GM20431 (cell line): ENCODE measurements at regions not wholly inside any gene's neighbourhood (a gene's known extent, or its start where the extent isn't known, plus 50 kb on each side); places are given as distances from the start of the nearest gene placed in this dataset.

Experiments
- in situ Hi-C: fragments of 300-500 bp; cut with MseI, MboI; formaldehyde crosslinking; loops from one replicate; pipeline ENCODE4 v1.15.0; 2020; ENCODE audit warnings: low sequenced_read_pairs; ENCODE audit not compliant: unreplicated experiment

DNA sequence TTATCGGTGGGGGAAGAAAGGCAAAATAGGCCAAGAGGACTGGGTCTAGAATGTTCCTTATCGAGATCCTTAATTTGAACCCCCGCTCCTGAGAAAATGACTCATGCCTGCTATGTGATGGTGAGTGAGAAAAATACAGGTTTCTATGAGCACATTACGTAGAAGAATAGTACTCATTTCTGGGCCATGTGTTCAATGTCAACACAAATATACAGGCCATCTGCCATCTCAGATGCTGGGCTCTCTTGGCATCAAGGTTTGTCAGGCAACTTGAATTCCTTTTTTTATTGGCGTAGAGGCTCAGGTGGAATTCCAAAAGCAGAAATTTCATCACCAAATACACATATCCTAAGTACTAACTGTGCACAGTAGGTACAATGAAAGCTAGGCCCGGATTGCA is 81.4 kb upstream of the TRIM2 start:
- in situ Hi-C loops: loop anchor here (10.0 kb wide), 1 partner anchor 268 kb away; no protein-coding TSS in a partner anchor

DNA sequence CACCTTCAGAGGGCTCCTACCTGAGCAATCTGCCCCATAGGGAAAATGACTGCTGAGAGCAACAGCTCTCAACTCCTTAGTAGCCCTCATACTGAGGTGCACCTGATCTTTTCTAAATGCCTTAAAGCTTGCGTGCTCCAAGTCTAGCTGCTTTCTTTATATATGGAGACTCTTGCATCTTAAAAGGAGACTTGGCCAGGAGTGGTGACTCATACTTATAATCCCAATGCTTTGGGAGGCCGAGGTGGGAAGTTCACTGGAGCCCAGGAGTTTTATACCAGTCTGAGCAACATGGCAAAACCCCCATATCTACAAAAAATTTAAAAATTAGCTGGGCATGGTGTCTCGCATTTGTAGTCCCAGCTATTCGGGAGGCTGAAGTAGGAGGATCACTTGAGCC is 78.1 kb upstream of the TRIM2 start:
- in situ Hi-C loops: loop anchor here (10.0 to 25.0 kb wide), 2 partner anchors 271 to 511 kb away; no protein-coding TSS in a partner anchor

DNA sequence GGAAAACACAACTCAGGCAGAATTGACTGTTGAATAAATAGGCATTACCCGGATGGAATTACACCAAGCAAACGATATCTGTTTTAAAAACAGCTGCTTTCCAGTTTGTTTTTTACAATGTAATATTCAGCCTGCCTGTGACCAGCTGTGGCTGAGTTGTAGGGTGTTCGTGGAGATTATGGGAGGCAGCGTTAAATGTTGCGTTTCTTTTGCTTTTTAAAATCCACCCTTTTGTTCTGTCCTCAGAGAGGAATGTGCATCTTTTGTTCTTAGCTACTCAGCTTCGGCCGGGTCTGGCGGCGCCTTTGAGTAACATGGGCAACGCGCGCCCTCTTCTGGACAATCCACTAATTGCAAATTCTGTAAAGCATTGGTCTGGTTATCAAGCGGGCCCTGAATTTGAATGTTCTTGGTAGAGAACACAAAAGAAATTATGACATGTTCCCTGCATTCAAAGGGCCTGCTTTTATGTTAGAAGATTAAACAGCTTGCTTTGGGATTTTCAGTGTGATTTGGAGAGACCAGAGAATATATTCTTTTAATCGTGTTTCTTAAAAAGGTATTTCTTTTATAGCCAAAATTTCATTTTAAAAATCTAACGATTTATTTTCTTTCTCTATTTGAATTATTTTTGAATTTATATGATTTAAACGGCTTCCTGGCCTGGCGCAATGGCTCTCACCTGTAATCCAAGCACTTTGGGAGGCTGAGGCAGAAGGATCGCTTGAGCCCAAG is 76.3 kb upstream of the TRIM2 start:
- in situ Hi-C loops: loop anchor here (10.0 to 25.0 kb wide), 2 partner anchors 273 to 509 kb away; no protein-coding TSS in a partner anchor

DNA sequence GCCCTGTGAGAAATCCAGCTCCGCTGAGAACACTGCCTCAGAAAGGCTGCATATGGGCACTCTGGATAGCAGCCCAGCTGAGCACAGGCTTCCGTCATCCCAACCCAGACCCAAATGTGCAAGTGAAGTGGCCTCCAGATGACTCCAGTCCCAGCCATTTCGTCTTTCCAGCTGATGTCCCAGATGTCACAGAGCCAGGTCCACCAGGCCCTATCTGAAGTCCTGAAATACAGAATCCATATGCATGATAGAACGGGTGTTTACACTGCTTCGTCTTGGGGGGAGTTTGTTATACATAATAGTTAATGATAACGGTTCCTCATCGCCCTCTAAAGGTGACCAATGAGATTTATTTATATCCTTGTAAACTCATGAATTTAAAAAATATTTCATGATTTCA is 72.6 kb upstream of the TRIM2 start:
- in situ Hi-C loops: loop anchor here (25.0 kb wide), 1 partner anchor 506 kb away; no protein-coding TSS in a partner anchor

DNA sequence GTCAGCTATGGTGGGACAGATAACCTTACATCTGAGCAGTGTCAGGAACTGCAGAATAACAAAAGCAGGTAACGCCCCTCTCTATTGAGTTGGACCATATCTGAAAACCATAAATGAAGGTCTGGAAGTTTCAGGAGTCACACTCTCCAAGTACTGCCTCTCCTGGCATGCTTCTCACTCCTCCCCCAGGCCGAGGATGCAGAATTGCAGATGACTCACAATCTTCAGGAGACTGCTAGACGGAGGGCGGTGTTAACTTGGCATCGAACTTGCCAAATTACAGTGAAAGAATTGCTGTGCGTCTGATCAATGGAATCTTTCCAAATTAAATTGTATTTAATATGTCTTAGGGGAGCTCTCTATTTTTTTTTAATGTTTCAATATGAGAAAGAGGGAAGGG is 67.1 kb upstream of the TRIM2 start:
- in situ Hi-C loops: loop anchor here (25.0 kb wide), 1 partner anchor 500 kb away; no protein-coding TSS in a partner anchor

DNA sequence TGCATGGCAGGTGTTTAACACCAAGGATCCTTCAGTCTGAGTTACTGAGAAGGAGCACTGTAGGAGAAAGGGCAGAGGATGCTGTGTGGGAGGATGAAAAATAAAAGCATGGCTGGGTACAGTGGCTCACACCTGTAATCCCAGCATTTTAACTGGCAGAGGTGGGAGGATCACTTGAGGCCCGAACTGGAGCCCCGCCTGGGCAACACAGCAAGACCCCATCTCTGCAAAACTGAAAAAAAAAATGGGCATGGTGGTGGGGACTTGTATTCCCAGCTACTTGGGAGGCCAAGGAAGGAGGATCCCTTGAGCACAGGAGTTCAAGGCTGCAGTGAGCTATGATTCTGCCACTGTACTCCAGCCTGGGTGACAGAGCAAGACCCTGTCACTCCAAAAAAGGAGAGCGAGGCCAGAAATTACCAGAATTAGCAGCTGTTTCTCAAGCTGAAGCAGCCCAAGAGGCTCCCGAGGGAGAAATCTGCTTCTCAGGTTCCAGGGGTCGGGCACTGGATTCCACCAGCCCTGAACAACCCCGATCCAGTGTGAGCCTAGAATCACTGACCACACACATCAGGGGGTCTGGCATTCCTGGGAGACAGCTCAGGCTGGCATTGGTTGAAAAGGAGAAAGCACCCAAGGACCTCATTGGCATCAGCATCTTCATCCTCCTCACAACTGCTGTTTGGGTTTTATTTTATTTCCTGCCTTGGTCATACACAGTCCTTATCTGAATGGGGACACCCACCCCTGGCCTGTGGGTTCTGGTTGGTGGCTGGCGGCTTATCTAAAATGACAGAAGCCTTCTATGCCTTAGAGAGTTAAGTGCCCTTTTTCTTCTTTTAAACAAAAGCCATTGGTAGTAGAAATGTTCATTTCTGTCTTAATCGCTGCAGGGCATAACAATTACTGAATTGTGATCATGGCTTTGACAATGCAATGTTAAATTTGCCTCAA is 66.3 kb upstream of the TRIM2 start:
- in situ Hi-C loops: loop anchor here (25.0 kb wide), 1 partner anchor 499 kb away; no protein-coding TSS in a partner anchor

DNA sequence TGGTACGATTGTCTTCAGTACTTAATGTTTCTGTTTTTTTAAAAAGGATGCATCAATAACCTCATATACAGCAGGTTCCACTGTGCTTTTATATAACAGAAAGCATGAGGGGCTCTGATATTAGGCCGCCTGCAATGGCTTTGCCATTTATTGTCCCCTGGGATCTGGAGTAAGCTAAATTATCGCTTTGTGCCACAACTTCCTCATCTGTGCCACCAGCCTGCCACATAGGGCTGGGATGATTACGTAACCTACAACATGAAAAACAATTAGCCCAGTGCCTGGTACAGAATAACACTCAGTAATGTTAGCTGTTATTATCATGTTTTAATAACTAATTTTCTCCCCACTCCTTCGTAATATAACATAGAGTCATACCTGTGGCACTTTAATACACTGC is 65.5 kb upstream of the TRIM2 start:
- in situ Hi-C loops: loop anchor here (25.0 kb wide), 1 partner anchor 499 kb away; no protein-coding TSS in a partner anchor

DNA sequence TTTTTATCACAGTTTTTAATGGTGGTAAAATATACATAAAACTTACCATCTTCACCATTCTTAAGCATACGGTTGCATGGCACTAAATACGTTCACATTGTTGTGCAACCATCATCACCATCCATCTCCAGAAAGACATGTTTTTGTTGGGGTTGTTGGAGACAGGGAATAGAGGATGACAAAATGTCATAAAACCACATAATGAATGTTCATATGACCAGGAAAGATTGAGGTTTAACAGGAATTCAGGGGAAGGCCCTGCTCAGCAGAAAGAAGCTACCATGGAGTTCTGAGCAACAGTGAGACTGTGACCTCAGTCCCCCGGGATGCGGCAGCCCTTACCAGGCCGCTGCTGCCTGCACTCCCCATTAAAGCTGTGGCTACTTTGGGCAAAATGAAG is 63.9 kb upstream of the TRIM2 start:
- in situ Hi-C loops: loop anchor here (25.0 kb wide), 1 partner anchor 497 kb away; no protein-coding TSS in a partner anchor

DNA sequence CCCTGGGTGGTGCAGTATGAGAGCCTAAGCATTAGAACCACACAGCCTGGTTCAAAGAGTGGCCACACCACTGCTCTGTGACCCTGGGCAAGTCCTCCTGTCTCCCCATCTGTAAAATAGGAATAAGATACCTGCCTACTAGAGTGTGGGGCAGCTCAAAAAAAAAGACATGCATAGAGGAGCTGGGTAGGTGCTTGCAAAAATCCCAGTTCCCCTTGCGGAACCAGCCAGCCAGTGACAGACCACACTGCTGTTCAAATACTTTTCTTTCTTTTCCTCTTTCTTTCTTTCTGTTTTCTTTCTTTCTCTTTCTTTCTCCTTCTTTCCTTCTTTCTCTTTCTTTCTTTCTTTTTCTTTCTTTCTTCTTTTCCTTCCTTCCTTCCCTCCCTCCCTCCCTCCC is 63.0 kb upstream of the TRIM2 start:
- in situ Hi-C loops: loop anchor here (25.0 kb wide), 1 partner anchor 496 kb away; no protein-coding TSS in a partner anchor

DNA sequence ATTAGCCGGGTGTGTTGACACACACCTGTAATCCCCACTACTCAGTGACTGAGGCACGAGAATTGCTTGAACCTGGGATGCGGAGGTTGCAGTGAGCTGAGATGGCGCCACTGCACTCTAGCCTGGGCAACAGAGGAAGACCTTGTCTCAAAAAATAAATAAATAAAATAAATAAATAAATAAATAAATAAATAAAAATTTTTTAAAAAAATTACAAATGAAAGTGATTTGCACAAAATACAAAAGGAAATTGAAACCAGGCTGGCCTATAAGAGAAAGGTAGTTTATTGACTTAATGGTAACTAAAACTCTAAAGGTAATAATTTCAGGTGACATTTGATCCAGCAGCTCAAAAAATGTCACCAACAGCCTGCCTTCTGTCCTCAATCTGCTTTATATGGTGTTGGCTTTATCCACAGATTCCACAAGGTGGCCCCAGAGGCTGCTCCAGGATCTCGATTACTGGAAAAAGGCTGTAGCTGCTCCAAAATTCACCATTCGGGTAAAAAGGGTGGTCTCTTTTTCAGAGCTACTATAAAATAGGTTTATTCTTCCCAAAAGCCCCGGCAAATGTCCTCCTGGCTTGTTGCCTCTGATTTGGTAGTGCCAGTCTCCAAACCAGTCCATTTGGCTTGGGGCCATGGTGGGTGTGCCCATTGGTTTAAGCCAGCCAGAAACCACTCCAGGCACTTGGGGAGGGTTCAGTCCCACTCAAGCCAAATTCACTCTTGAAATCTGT is 61.4 kb upstream of the TRIM2 start:
- in situ Hi-C loops: loop anchor here (25.0 kb wide), 1 partner anchor 494 kb away; no protein-coding TSS in a partner anchor

DNA sequence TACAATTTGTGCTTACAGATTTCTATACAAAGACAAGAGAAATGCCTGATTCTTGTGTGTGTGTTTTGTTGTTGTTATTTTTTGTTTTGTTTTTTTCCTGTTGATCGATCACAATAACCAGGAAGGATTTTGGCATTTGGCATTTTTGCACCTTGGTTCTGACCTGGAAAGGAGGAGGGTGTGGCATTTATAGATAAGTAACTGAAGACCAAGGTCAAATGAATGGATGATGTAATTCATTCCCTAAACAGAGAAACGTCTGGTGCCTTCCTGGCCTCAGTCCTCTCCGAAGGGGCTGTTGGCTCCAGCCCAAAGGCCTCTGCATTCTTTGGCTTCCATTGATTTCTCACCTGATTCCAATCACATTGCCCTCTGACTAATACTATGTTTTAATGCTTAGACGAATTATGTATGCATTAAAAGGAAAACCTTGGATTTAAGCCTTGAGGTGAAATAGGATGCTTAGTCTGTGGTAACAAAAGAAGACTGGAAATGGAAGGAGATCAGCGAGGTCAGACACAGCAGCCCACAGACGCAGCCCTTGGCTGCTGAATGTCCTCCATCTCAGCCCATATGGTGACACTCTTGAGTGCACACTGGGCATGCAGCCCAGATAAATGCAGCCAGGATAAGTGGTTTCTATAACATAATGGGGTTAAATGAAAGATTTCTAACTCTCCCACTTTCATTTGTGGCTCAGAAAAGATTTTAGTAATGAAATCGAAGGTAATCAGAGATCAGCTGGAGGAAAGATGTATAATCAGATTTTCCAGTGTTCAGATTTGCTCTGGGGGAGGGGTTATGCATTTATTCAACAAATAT is 60.5 kb upstream of the TRIM2 start:
- in situ Hi-C loops: loop anchor here (25.0 kb wide), 1 partner anchor 494 kb away; no protein-coding TSS in a partner anchor

DNA sequence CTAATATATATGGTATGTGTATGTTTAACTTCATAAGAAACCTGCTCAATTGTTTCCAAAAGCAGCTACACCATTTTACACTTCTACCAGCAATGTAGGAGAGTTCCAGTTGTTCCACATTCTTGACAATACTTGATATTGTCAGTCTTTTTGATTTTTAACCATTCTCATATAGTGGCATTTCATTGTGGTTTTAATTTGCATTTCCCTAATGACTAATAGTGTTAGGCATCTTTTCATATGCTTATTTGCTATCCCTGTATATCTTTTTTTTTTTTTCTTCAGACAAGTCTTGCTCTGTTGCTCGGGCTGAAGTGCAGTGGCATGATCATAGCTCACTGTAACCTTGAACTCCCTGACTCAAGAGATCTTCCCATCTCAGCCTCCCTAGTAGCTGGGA is 58.2 kb upstream of the TRIM2 start:
- in situ Hi-C loops: loop anchor here (25.0 kb wide), 1 partner anchor 491 kb away; no protein-coding TSS in a partner anchor

DNA sequence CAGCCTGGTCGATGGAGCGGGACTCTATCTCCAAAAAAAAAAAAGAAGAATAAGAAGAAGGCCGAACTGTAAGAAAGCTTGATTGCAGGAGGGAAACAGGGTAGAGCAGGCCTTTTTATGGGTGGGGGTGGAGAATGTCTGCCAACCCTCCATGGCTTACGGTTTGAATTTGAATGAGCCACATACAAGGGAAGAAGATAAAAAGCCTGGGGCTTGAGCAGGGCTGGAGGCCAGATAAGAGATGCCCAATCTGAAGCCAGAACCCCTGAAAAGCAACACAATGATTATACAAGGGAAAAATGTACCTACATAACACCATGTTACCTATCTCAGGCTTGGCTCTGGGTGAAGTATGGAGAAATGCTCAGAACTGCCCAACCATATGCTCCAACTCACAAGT is 57.3 kb upstream of the TRIM2 start:
- in situ Hi-C loops: loop anchor here (25.0 kb wide), 1 partner anchor 490 kb away; no protein-coding TSS in a partner anchor

DNA sequence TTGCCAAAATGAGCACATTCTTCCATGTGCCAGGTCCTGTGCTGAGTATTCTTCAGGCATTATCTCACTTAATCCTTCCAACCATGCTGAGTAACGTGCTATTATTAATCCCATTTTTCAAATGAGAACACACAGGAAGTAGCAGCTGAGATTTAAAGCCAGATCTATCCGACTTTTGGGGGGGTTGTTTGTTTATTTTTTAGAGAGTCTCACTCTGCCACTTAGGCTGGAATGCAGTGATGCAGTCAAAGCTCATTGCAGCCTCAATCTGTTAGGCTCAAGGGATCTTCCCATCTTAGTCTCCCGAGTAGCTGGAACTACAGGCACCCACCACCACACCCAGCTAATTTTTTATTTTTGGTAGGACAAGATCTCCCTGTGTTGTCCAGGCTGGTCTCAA is 55.5 kb upstream of the TRIM2 start:
- in situ Hi-C loops: loop anchor here (25.0 kb wide), 1 partner anchor 489 kb away; no protein-coding TSS in a partner anchor

DNA sequence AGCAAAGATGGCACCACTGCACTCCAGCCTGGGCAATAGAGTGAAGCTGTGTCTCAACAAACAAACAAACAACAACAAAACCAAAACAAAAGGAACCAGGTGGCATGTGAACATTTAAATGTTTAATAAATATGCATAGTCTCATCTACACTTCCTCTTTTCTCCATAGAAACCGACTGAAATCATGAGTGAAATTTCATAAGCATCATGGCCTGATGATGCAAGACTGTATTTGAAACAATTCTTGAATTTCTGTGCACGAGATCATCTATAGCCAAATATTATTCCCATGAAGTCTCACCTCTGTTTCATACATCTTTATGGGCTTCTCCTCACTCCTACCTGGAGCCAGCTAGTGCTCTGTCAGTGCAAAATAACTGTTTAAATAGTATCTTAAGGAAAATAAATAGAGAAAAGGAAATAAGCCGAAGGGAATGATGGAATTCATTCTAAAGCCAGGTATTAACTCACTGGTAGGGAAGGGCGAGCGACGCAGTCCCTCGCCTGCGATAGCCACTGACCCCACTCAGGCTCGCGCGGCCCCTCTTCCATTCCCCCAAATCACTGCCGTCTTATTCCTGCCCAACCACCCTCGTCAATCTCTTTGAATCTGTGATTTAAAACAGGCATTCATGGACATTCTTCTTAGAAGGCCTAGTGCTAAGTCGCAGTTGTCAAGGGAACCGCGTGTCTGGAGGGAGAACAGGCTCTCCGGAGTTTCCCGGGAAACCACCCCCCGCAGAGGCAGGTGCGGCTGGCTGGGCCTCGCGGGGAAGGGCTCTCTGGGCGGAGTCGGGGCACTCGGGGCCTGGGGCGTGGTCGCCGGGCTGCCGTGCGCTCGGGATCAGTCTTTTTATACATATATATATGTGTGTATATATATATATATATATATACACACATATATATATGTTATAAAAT is 52.4 kb upstream of the TRIM2 start:
- in situ Hi-C loops: loop anchor here (10.0 kb wide), 1 partner anchor 163 kb away; no protein-coding TSS in a partner anchor

DNA sequence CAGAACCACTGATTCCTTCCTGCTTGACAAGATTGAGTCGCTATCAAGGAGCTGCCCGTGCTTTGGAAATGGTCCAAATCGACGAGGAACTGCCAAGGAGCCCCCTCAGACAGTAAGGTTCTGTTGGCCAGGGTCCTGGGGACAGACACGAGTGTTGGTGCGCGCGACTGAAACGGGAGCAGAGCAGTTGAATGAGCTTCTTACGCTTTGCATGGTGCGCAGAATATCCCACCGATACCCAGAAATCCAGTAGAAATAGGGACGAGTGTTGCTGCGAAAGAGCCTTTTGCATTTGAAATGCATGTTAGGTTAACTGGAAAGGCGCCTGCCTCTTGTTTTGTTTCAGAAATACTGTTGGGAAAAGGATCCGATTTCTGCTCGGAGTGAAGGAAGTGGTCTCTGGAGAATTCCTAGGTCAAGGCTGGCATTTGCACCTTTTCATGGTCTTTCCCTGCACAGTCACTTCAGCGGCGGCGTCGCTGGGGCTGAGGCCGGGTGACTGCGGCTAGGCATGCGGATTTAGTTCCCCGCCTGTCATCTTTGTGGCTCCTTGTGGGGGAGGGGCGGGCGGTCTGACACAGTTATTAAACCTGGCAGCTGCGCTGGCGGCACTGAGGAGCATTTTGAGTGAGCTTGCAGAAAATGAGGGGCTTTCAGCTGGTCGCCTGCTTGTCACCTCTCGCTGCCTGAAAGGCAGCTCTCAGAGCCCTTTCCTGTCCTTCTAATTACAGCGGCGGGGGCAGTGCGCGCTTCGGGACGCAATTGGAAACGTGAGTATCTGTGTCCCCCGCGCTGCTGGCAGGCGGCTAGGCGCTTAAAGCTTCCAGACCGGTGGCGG is 51.5 kb upstream of the TRIM2 start:
- in situ Hi-C loops: loop anchor here (10.0 kb wide), 1 partner anchor 162 kb away; no protein-coding TSS in a partner anchor
